Duodenal mucosa (tissue), 2 donors: ENCODE measurements at regions not wholly inside any gene's neighbourhood (a gene's known extent, or its start where the extent isn't known, plus 50 kb on each side); places are given as distances from the start of the nearest gene placed in this dataset.
"Not testable (repeated sequence)": the region's sequence is repeated elsewhere in the genome, so short reads cannot be mapped to it uniquely, and the experiment has no call there.

Experiments used
- H3K27ac ChIP-seq: one replicate; pipeline ENCODE4 v1.7.0; 2013; ENCODE audit warnings: low read depth, low read length
- H3K27me3 ChIP-seq, 2 donors: one replicate each; pipeline ENCODE4 v1.7.0; 2013; ENCODE audit warnings: low read length in 2 of 2, control low read depth in 1 of 2; ENCODE audit not compliant: insufficient read depth in 2 of 2, control insufficient read depth in 1 of 2
- H3K36me3 ChIP-seq, 2 donors: one replicate each; pipeline ENCODE4 v1.7.0; 2013; ENCODE audit warnings: low read length in 2 of 2, control low read depth in 1 of 2; ENCODE audit not compliant: insufficient read depth in 2 of 2, control insufficient read depth in 1 of 2
- H3K4me1 ChIP-seq, 2 donors: one replicate each; pipeline ENCODE4 v1.7.0; 2013; ENCODE audit warnings: low read length in 2 of 2, control low read depth in 1 of 2; ENCODE audit not compliant: insufficient read depth in 2 of 2, control insufficient read depth in 1 of 2
- H3K4me3 ChIP-seq, 2 donors: one replicate each; pipeline ENCODE4 v1.7.0; 2013; ENCODE audit warnings: low read length in 2 of 2, low read depth in 1 of 2
- H3K9ac ChIP-seq, 2 donors: one replicate each; pipeline ENCODE4 v1.7.0; 2013; ENCODE audit warnings: low read length in 2 of 2, low read depth in 1 of 2
- H3K9me3 ChIP-seq, 2 donors: one replicate each; pipeline ENCODE4 v1.7.0; 2013; ENCODE audit warnings: low read length in 2 of 2, control low read depth in 1 of 2; ENCODE audit not compliant: control insufficient read depth in 1 of 2

GRCh38 chr2:56801770-56802169 lies 618.0 kb downstream of the CCDC85A start:
- H3K9me3 ChIP-seq = no peaks in the 10 kb centered on the region
- no peak overlapping the region for H3K4me3 ChIP-seq
- H3K4me1 ChIP-seq = no peaks in the 10 kb centered on the region
- H3K27ac ChIP-seq = no peak overlapping the region
- no peaks in the 10 kb centered on the region for H3K36me3 ChIP-seq
- H3K27me3 ChIP-seq = no peaks in the 10 kb centered on the region
- no peak overlapping the region for H3K9ac ChIP-seq

- no peaks in the 10 kb centered on the region for H3K9me3 ChIP-seq
- H3K9ac ChIP-seq = no peak overlapping the region
- H3K4me1 ChIP-seq = no peaks in the 10 kb centered on the region
- no peak overlapping the region for H3K27ac ChIP-seq
- no peaks in the 10 kb centered on the region for H3K27me3 ChIP-seq
- no peak overlapping the region for H3K4me3 ChIP-seq
- H3K36me3 ChIP-seq = no peaks in the 10 kb centered on the region
These were observed 619.8 kb downstream of the CCDC85A start for GRCh38 chr2:56803596-56803995.

GRCh38 chr2:56806924-56807323 lies 623.1 kb downstream of the CCDC85A start:
- Histone ChIP-seq H3K9me3 (no peaks in the 10 kb centered on the region), H3K4me1 (no peaks in the 10 kb centered on the region), H3K27ac (no peak overlapping the region), H3K27me3 (no peaks in the 10 kb centered on the region), H3K36me3 (no peaks in the 10 kb centered on the region), H3K4me3 (no peak overlapping the region), H3K9ac (no peak overlapping the region)

GRCh38 chr2:56807861-56808260 lies 624.1 kb downstream of the CCDC85A start:
- H3K27me3 ChIP-seq = no peaks in the 10 kb centered on the region
- no peaks in the 10 kb centered on the region for H3K9me3 ChIP-seq
- no peak overlapping the region for H3K9ac ChIP-seq
- H3K4me3 ChIP-seq = no peak overlapping the region
- H3K4me1 ChIP-seq = no peaks in the 10 kb centered on the region
- H3K36me3 ChIP-seq = no peaks in the 10 kb centered on the region
- H3K27ac ChIP-seq = no peak overlapping the region

- Histone ChIP-seq H3K4me3 (no peak overlapping the region), H3K4me1 (no peaks in the 10 kb centered on the region), H3K27ac (no peak overlapping the region), H3K9ac (no peak overlapping the region), H3K27me3 (no peaks in the 10 kb centered on the region), H3K36me3 (no peaks in the 10 kb centered on the region), H3K9me3 (no peaks in the 10 kb centered on the region)
These were observed 627.6 kb downstream of the CCDC85A start for GRCh38 chr2:56811401-56811800.

GRCh38 chr2:56812432-56812831 lies 628.6 kb downstream of the CCDC85A start:
- Histone ChIP-seq H3K36me3 (no peaks in the 10 kb centered on the region), H3K27ac (no peak overlapping the region)

GRCh38 chr2:56813490-56813889 lies 629.7 kb downstream of the CCDC85A start:
- no peaks in the 10 kb centered on the region for H3K4me1 ChIP-seq
- no peaks in the 10 kb centered on the region for H3K36me3 ChIP-seq
- H3K27ac ChIP-seq = no peak overlapping the region
- H3K9ac ChIP-seq = no peak overlapping the region
- no peak overlapping the region for H3K4me3 ChIP-seq
- H3K9me3 ChIP-seq = no peaks in the 10 kb centered on the region
- H3K27me3 ChIP-seq = no peaks in the 10 kb centered on the region

More at GRCh38 chr2:56812432-56812831, 628.6 kb downstream of the CCDC85A start:
- H3K9ac ChIP-seq = no peak overlapping the region
- H3K9me3 ChIP-seq = no peaks in the 10 kb centered on the region
- no peak overlapping the region for H3K4me3 ChIP-seq
- H3K4me1 ChIP-seq = no peaks in the 10 kb centered on the region
- no peaks in the 10 kb centered on the region for H3K27me3 ChIP-seq

GRCh38 chr2:56816666-56817065 lies 632.9 kb downstream of the CCDC85A start:
- H3K27me3 ChIP-seq = no peaks in the 10 kb centered on the region
- no peak overlapping the region for H3K27ac ChIP-seq
- H3K36me3 ChIP-seq = no peaks in the 10 kb centered on the region
- no peaks in the 10 kb centered on the region for H3K9me3 ChIP-seq
- no peak overlapping the region for H3K9ac ChIP-seq
- no peaks in the 10 kb centered on the region for H3K4me1 ChIP-seq
- H3K4me3 ChIP-seq = no peak overlapping the region

GRCh38 chr2:56831780-56832179 lies 648.0 kb downstream of the CCDC85A start:
- H3K4me3 ChIP-seq = no peak overlapping the region
- no peaks in the 10 kb centered on the region for H3K4me1 ChIP-seq
- no peak overlapping the region for H3K27ac ChIP-seq
- no peak overlapping the region for H3K9ac ChIP-seq
- H3K9me3 ChIP-seq = no peaks in the 10 kb centered on the region
- no peaks in the 10 kb centered on the region for H3K27me3 ChIP-seq
- no peaks in the 10 kb centered on the region for H3K36me3 ChIP-seq

- H3K9ac ChIP-seq = no peak overlapping the region
- H3K4me3 ChIP-seq = no peak overlapping the region
- H3K27me3 ChIP-seq = no peaks in the 10 kb centered on the region
- no peak overlapping the region for H3K27ac ChIP-seq
- H3K4me1 ChIP-seq = no peaks in the 10 kb centered on the region
- no peaks in the 10 kb centered on the region for H3K36me3 ChIP-seq
- H3K9me3 ChIP-seq = no peaks in the 10 kb centered on the region
These were observed 650.9 kb downstream of the CCDC85A start for GRCh38 chr2:56834686-56835085.

- not testable (repeated sequence) for H3K27me3 ChIP-seq, H3K9me3 ChIP-seq, H3K4me1 ChIP-seq, H3K9ac ChIP-seq, H3K27ac ChIP-seq, H3K4me3 ChIP-seq, H3K36me3 ChIP-seq
These were observed 656.2 kb downstream of the CCDC85A start for GRCh38 chr2:56840009-56840408.
